Body of pancreas (tissue), 4 donors: ENCODE measurements at regions not wholly inside any gene's neighbourhood (a gene's known extent, or its start where the extent isn't known, plus 50 kb on each side); places are given as distances from the start of the nearest gene placed in this dataset.

Source experiments
- ATAC-seq: fragments of 150-250 bp; one replicate; pipeline ENCODE4 v1.9.1; 2016
- DNase-seq, 4 donors: peaks; one replicate each; pipeline ENCODE4 v3.0.0-alpha.2; 2019
- H3K27ac ChIP-seq, 4 donors: fragments of 200-600 bp; sonication (generic); 1 replicate in 3 of 4; 2 replicates in 1 of 4; pipeline versions ENCODE4 v1.5.1 to v1.6.1; 2016 to 2019; ENCODE audit warnings: mild to moderate bottlenecking in 1 of 4, mixed read lengths in 1 of 4, moderate library complexity in 1 of 4
- H3K27me3 ChIP-seq, 2 donors: fragments of 200-600 bp; sonication (generic); one replicate each; pipeline ENCODE4 v1.6.0; 2016; ENCODE audit warnings: mild to moderate bottlenecking in 1 of 2
- H3K36me3 ChIP-seq, 2 donors: fragments of 200-600 bp; sonication (generic); replicated peaks in 1 of 2; 2 replicates each; pipeline ENCODE4 v1.5.1; 2016; ENCODE audit warnings: low read depth in 2 of 2; ENCODE audit not compliant: insufficient read depth in 1 of 2
- H3K4me1 ChIP-seq: fragments of 200-600 bp; sonication (generic); one replicate; pipeline ENCODE4 v1.6.0; 2016
- H3K4me3 ChIP-seq, 2 donors: fragments of 200-600 bp; sonication (generic); 1 replicate in 1 of 2; 2 replicates in 1 of 2; pipeline ENCODE4 v1.5.1; 2016 to 2019
- H3K9me3 ChIP-seq, 3 donors: fragments of 200-600 bp; sonication (generic); 1 replicate in 2 of 3; 2 replicates in 1 of 3; pipeline ENCODE4 v1.5.1; 2016
- POLR2A ChIP-seq, 3 donors: fragments of 450-650 bp; IDR thresholded peaks; one replicate each; pipeline ENCODE4 v1.6.1; 2016; ENCODE audit warnings: antibody characterized with exemption in 3 of 3, mild to moderate bottlenecking in 2 of 3
- WGBS, 2 donors: methylation state at CpG; one replicate each; pipeline ENCODE4 v1.1.5; 2017; 5-methylcytosine and 5-hydroxymethylcytosine counted together
- intact Hi-C: fragments of 100-400 bp; cut with DNase I; formaldehyde crosslinking; loops from one replicate; pipeline ENCODE4 v1.15.1; 2023
- TF ChIP-seq, protein P1 (sequence below), 7 experiments: fragments of 450-650 bp in 4 of 7; fragments of 200-600 bp in 3 of 7; sonication (generic) in 3 of 7; IDR thresholded peaks; one replicate each; pipeline ENCODE4 v1.5.1; 2016 to 2019; ENCODE audit warnings: antibody characterized with exemption in 7 of 7

DNA sequence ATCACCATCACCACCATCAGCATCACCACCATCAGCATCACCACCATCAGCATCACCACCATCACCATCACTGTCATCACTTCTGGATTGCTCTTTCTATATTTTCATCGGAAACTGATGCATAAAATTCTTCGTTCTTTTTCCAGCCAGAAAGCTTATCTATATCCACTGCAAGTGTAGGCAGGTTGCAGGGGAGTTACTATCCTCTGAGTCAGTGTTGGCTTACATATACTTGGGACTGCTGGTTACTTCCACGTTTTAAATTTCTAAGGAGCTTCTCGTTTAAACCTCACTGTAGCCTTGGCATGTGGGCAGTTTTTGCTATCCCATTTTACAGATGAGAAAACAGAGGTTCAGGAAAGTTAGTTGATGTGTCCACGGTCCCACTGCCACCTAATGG is 66.1 kb downstream of the FOXL3 start:
- Histone ChIP-seq H3K9me3 (no peaks in the 10 kb centered on the region), H3K4me3 (no peak overlapping the region), H3K4me1 (peaks cover 10% of the 10 kb centered on the region), H3K27me3 (no peaks in the 10 kb centered on the region), H3K36me3 (no peaks in the 10 kb centered on the region), H3K27ac (no peak overlapping the region)
- ATAC-seq = no peak
- TF ChIP-seq POLR2A (IDR thresholded peaks at IDR 0.05) = no peak
- TF ChIP-seq, protein P1, sequence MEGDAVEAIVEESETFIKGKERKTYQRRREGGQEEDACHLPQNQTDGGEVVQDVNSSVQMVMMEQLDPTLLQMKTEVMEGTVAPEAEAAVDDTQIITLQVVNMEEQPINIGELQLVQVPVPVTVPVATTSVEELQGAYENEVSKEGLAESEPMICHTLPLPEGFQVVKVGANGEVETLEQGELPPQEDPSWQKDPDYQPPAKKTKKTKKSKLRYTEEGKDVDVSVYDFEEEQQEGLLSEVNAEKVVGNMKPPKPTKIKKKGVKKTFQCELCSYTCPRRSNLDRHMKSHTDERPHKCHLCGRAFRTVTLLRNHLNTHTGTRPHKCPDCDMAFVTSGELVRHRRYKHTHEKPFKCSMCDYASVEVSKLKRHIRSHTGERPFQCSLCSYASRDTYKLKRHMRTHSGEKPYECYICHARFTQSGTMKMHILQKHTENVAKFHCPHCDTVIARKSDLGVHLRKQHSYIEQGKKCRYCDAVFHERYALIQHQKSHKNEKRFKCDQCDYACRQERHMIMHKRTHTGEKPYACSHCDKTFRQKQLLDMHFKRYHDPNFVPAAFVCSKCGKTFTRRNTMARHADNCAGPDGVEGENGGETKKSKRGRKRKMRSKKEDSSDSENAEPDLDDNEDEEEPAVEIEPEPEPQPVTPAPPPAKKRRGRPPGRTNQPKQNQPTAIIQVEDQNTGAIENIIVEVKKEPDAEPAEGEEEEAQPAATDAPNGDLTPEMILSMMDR (IDR thresholded peaks at IDR 0.05) = no peak
- DNase-seq = no peak
- intact Hi-C loops = loop anchor here (10.0 kb wide), 1 partner anchor 61 kb away; the partner anchor contains the start of gene FOXL3
- WGBS, 2 donors = 87% methylated on average over 5 of the region's 5 CpGs

DNA sequence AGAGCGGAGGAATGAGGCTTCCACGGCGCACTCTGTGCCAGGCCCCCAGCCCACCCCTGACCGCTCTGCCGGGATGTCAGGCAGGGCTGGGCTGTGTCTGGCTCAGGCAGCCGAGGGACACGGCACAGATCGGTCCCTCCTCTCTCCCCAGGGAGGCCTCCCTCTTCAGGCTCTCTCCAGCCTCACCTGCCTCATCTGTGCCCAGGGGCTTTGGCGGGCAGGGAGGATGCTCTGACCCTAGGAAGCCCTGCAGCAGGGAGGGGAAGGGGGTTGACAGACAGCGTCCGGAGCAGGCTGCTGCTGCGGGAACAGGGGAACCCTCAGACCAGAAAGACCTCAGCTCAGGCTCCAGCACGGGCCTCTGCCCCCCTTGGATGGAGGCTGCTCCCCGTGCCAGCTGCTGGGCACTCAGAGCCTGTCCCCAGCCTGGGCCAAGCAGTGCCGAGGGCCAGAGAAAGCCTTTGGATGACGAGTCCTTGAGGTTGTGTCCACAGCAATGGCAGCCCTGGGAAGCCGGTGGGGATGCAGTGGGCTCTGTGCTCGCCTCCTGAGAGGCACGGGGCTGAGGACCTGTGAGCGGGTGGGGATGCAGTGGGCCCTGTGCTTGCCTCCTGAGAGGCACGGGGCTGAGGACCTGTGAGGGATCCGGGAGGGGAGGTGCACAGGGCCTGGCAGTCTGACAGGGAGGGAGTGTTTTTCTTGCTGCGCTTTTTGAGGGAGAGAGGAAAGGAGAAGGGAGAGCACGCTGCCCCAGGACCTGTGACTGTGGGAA is 66.9 kb downstream of the FOXL3 start:
- no peaks in the 10 kb centered on the region for H3K27me3 ChIP-seq
- 79 to 81% methylated on average over 12 to 24 of the region's 24 CpGs for WGBS, 2 donors
- DNase-seq (no peak), ATAC-seq (no peak)
- peak overlapping the region in 1 of 4 donors; percentile 50 for H3K27ac ChIP-seq
- H3K36me3 ChIP-seq = no peaks in the 10 kb centered on the region
- intact Hi-C loops = loop anchor here (10.0 kb wide), 1 partner anchor 62 kb away; the partner anchor contains the start of gene FOXL3
- H3K9me3 ChIP-seq = no peaks in the 10 kb centered on the region
- no peak overlapping the region for H3K4me3 ChIP-seq
- TF ChIP-seq, protein P1 (IDR thresholded peaks at IDR 0.05) = no peak
- TF ChIP-seq POLR2A (IDR thresholded peaks at IDR 0.05) = no peak
- H3K4me1 ChIP-seq = peaks cover 12% of the 10 kb centered on the region

DNA sequence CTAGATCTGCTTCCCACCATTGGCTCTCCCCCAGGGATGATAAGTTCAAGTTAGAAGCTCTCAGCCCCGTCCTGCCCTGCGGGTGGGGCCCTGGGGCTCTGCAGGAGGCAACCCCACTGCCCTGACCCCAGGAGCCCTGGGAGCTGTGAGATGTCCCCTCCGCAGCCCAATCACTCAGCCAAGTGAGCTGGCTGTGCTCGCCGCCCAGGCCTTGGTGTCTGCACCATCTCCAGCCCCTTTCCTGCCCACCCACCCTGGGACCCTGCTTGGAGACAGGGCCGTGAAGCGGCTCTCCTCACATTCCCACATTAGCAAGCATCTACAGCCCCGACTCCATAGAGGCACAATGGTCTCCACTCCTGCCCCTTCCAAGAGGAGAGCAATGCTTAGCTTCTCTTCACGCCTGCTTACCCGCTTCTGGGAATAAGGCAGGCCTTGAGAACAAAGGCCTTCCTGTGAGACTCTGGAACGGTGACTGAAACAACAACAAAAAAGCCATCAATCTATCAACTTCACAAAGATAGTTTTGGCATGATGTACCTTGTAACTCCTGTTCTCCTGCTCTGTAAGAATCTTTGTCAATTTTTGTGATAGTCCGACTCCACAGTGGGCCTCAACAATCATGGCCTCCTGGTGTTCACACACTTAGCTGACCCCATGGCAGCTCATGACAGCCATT is 67.7 kb downstream of the FOXL3 start:
- intact Hi-C loops = loop anchor here (10.0 kb wide), 1 partner anchor 63 kb away; the partner anchor contains the start of gene FOXL3
- ATAC-seq (peak; percentile 27), DNase-seq (no peak)
- peaks cover 0 to 3% (median 0%) of the 10 kb centered on the region in 3 donors for H3K9me3 ChIP-seq
- H3K4me1 ChIP-seq = peaks cover 15% of the 10 kb centered on the region
- no peaks in the 10 kb centered on the region for H3K27me3 ChIP-seq
- H3K36me3 ChIP-seq = no peaks in the 10 kb centered on the region
- WGBS, 2 donors = 73 to 74% methylated on average over 10 to 12 of the region's 12 CpGs
- H3K4me3 ChIP-seq = no peak overlapping the region
- TF ChIP-seq, protein P1 (IDR thresholded peaks at IDR 0.05) = no peak
- no peak for TF ChIP-seq POLR2A (IDR thresholded peaks at IDR 0.05)
- H3K27ac ChIP-seq = peak overlapping the region in 3 of 4 donors; percentile 26 to 50 (median 32)

DNA sequence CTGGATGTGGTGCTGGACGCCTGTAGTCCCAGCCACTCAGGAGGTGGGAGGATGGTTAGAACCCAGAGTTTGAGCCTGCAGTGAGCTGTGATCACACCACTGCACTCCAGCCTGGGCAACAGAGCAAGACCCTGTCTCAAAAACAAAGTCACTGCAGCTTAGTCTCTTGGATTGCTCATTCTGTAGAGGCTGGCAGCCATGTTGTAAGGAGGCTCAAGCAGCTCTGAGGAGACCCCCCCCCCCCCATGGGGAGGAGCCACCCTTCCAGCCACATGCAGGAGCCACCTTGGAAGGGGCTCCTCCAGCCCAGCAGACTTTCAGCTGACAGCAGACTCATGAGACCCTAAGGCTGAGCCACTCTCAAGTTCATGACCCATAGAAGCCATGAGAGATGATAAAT is 68.4 kb downstream of the FOXL3 start:
- peaks cover 15% of the 10 kb centered on the region for H3K4me1 ChIP-seq
- TF ChIP-seq POLR2A (IDR thresholded peaks at IDR 0.05) = no peak
- TF ChIP-seq, protein P1 (IDR thresholded peaks at IDR 0.05) = no peak
- no peak for ATAC-seq

More for the DNA sequence above, 68.4 kb downstream of the FOXL3 start:
- DNase-seq = no peak
- no peaks in the 10 kb centered on the region for H3K36me3 ChIP-seq
- H3K4me3 ChIP-seq = no peak overlapping the region
- no peak overlapping the region for H3K27ac ChIP-seq
- 93 to 100% methylated on average over 1 of the region's 1 CpG for WGBS, 2 donors
- H3K27me3 ChIP-seq = no peaks in the 10 kb centered on the region
- intact Hi-C loops = loop anchor here (10.0 kb wide), 1 partner anchor 64 kb away; the partner anchor contains the start of gene FOXL3
- H3K9me3 ChIP-seq = peaks cover 0 to 3% (median 0%) of the 10 kb centered on the region in 3 donors
